Calu3 (cell line): ENCODE measurements at regions not wholly inside any gene's neighbourhood (a gene's known extent, or its start where the extent isn't known, plus 50 kb on each side); places are given as distances from the start of the nearest gene placed in this dataset.

Experiments used
- BruUV-seq: library from RNA; stranded (reverse); fragments of 400-500 nt; replicated peaks from 2 replicates; lab custom pipeline; 2021; lab: Mats Ljungman, UMichigan
- CTCF ChIA-PET: fragments of 300-600 bp; sonication (Branson Sonifier 250); formaldehyde crosslinking; loops from one replicate; lab custom pipeline; 2022; ENCODE audit warnings: antibody characterized with exemption; lab: Charles Lee
- DNase-seq: peaks from one replicate; pipeline ENCODE4 v3.0.0; 2022
- H3K27ac Mint-ChIP-seq: one replicate; pipeline ENCODE4 v1.8.0; 2022; ENCODE audit warnings: mixed read lengths; ENCODE audit not compliant: unreplicated experiment
- H3K27me3 Mint-ChIP-seq: one replicate; pipeline ENCODE4 v1.8.0; 2022; ENCODE audit warnings: mixed read lengths; ENCODE audit not compliant: unreplicated experiment
- H3K36me3 Mint-ChIP-seq: one replicate; pipeline ENCODE4 v1.8.0; 2022; ENCODE audit warnings: mild to moderate bottlenecking, moderate library complexity, mixed read lengths; ENCODE audit not compliant: insufficient read depth, unreplicated experiment
- H3K4me1 Mint-ChIP-seq: one replicate; pipeline ENCODE4 v1.8.0; 2022; ENCODE audit warnings: mild to moderate bottlenecking, low read depth, mixed read lengths; ENCODE audit not compliant: unreplicated experiment
- H3K4me3 Mint-ChIP-seq: one replicate; pipeline ENCODE4 v1.8.0; 2022; ENCODE audit warnings: mild to moderate bottlenecking, low read depth, moderate library complexity, mixed read lengths; ENCODE audit not compliant: unreplicated experiment
- H3K9me3 Mint-ChIP-seq: one replicate; pipeline ENCODE4 v1.8.0; 2022; ENCODE audit warnings: low read depth, mixed read lengths; ENCODE audit not compliant: unreplicated experiment
- CTCF ChIP-seq: fragments of 200-600 bp; IDR thresholded peaks from one replicate; pipeline ENCODE4 v1.8.0; 2022; ENCODE audit warnings: antibody characterized with exemption; ENCODE audit not compliant: unreplicated experiment
- intact Hi-C: fragments of 100-400 bp; cut with micrococcal nuclease; formaldehyde crosslinking; loops from one replicate; pipeline ENCODE4 v1.10.0; 2022; ENCODE audit not compliant: unreplicated experiment

GRCh38 chr5:111676926-111677415, 80.0 kb downstream of the NREP start:
- Mint-ChIP-seq H3K36me3 (peaks cover 6% of the 10 kb centered on the region), H3K9me3 (no peaks in the 10 kb centered on the region), H3K4me1 (peaks cover 37% of the 10 kb centered on the region), H3K4me3 (no peak overlapping the region), H3K27ac (no peak overlapping the region), H3K27me3 (no peaks in the 10 kb centered on the region)
- no peak for TF ChIP-seq CTCF
- CTCF ChIA-PET: no interaction called here
- DNase-seq: no peak
- BruUV-seq: no TSS peak
- intact Hi-C loops: no loop called here

GRCh38 chr5:111676466-111676865, 80.5 kb downstream of the NREP start:
- H3K4me3 Mint-ChIP-seq: no peak overlapping the region
- H3K27me3 Mint-ChIP-seq: no peaks in the 10 kb centered on the region
- H3K36me3 Mint-ChIP-seq: peaks cover 6% of the 10 kb centered on the region
- no peak for TF ChIP-seq CTCF
- H3K4me1 Mint-ChIP-seq: peaks cover 34% of the 10 kb centered on the region
- intact Hi-C loops: no loop called here
- BruUV-seq: no TSS peak
- CTCF ChIA-PET: no interaction called here
- no peaks in the 10 kb centered on the region for H3K9me3 Mint-ChIP-seq
- no peak for DNase-seq
- no peak overlapping the region for H3K27ac Mint-ChIP-seq

GRCh38 chr5:111675201-111675934, 81.6 kb downstream of the NREP start:
- H3K27me3 Mint-ChIP-seq: no peaks in the 10 kb centered on the region
- no peak overlapping the region for H3K4me3 Mint-ChIP-seq
- intact Hi-C loops: no loop called here
- no peak for TF ChIP-seq CTCF
- H3K27ac Mint-ChIP-seq: no peak overlapping the region
- CTCF ChIA-PET: no interaction called here
- no peaks in the 10 kb centered on the region for H3K36me3 Mint-ChIP-seq
- H3K9me3 Mint-ChIP-seq: no peaks in the 10 kb centered on the region
- no peak for DNase-seq
- no TSS peak for BruUV-seq
- peaks cover 23% of the 10 kb centered on the region for H3K4me1 Mint-ChIP-seq

GRCh38 chr5:111673891-111674626, 82.9 kb downstream of the NREP start:
- Mint-ChIP-seq H3K4me3 (no peak overlapping the region), H3K27ac (no peak overlapping the region), H3K36me3 (no peaks in the 10 kb centered on the region), H3K4me1 (peaks cover 18% of the 10 kb centered on the region), H3K9me3 (no peaks in the 10 kb centered on the region), H3K27me3 (no peaks in the 10 kb centered on the region)
- TF ChIP-seq CTCF: no peak
- no TSS peak for BruUV-seq
- CTCF ChIA-PET: no interaction called here
- intact Hi-C loops: no loop called here
- DNase-seq: no peak
